ENCODE measurements at regions not wholly inside any gene's neighbourhood (a gene's known extent, or its start where the extent isn't known, plus 50 kb on each side); places are given as distances from the start of the nearest gene placed in this dataset.

DNA sequence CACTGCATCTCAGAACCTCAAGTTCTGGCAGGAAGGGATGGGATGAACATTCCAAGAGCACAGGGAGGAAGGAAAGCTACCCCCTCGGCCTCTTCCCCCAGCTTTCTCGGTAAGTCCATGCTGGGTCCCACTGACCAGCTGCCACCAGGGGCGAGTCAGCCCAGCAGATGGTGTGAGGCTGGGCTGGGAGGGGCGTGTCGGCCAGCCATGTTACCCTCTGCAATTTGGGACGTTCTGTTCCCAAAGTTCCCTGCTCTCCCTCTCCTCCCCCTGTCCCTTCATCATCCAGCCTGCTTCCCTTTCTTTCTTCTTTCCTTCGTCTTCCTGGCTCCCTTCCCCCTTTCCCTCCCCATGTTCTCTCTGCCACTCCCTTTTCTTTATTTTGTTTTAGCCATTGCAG, 74.3 kb upstream of the TNP1 start:
- no peak for TF ChIP-seq CTCF (IDR thresholded peaks at IDR 0.05)
- TF ChIP-seq EP300 (IDR thresholded peaks at IDR 0.05) = no peak
